ENCODE measurements at regions not wholly inside any gene's neighbourhood (a gene's known extent, or its start where the extent isn't known, plus 50 kb on each side); places are given as distances from the start of the nearest gene placed in this dataset.

DNA sequence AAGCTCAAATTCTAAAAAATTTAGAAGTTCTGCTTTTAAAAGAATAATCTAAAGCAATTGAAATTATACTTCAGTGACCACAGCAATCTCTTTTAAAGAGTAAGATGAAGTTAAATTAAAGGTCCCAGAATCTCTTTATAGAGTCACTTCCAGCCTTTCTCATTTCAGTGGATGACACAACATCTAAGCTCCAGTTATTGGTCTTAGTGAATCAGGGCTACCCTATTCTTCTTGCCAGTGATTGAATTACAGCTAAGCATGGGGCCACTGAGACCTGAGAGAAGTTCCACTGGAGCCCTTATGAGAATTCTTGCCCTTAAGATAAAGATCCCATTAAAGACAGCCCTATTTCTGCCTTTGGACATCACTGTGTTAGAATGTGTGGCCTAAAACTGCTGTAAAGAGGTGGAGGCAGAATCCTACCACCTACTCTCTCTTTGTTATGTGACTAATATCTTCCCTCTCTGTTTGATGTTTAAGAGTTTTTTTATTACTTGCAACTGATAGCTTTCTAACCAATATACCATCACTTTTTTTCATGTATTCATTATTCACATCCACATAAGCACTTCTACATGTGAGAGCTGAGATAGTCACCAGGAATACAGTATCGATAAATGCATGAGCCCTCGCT lies 128.6 kb downstream of the UNC5CL start:
- no peak overlapping the region for H3K4me3 ChIP-seq
- no peak overlapping the region for H3K27ac ChIP-seq (ENCODE audit: low read depth in 1 of 2, low read length in 1 of 2)
- H3K27me3 ChIP-seq (ENCODE audit: control insufficient read depth in 3 of 3, insufficient read depth in 3 of 3, low read length in 2 of 3) = no peaks in the 10 kb centered on the region
- 94 to 99% methylated on average over 2 of the region's 2 CpGs for WGBS, 2 donors
- DNase-seq (no peak), ATAC-seq (ENCODE audit: insufficient read depth, low FRiP score) (no peak)
- peaks cover 0 to 1% (median 0%) of the 10 kb centered on the region in 4 donors for H3K9me3 ChIP-seq (ENCODE audit: control insufficient read depth in 4 of 4, insufficient read depth in 3 of 4, low read length in 3 of 4)
- TF ChIP-seq, protein P1, sequence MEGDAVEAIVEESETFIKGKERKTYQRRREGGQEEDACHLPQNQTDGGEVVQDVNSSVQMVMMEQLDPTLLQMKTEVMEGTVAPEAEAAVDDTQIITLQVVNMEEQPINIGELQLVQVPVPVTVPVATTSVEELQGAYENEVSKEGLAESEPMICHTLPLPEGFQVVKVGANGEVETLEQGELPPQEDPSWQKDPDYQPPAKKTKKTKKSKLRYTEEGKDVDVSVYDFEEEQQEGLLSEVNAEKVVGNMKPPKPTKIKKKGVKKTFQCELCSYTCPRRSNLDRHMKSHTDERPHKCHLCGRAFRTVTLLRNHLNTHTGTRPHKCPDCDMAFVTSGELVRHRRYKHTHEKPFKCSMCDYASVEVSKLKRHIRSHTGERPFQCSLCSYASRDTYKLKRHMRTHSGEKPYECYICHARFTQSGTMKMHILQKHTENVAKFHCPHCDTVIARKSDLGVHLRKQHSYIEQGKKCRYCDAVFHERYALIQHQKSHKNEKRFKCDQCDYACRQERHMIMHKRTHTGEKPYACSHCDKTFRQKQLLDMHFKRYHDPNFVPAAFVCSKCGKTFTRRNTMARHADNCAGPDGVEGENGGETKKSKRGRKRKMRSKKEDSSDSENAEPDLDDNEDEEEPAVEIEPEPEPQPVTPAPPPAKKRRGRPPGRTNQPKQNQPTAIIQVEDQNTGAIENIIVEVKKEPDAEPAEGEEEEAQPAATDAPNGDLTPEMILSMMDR (IDR thresholded peaks at IDR 0.05; ENCODE audit: control extremely low read depth, extremely low read depth) = no peak
- no peaks in the 10 kb centered on the region for H3K36me3 ChIP-seq (ENCODE audit: control insufficient read depth in 4 of 4, insufficient read depth in 4 of 4, low read length in 4 of 4)
- peaks cover 0 to 8% (median 0%) of the 10 kb centered on the region in 5 donors for H3K4me1 ChIP-seq (ENCODE audit: control insufficient read depth in 5 of 5, insufficient read depth in 5 of 5, low read length in 5 of 5)
- H3K9ac ChIP-seq (ENCODE audit: insufficient read depth in 1 of 2, low read length in 2 of 2) = no peak overlapping the region

DNA sequence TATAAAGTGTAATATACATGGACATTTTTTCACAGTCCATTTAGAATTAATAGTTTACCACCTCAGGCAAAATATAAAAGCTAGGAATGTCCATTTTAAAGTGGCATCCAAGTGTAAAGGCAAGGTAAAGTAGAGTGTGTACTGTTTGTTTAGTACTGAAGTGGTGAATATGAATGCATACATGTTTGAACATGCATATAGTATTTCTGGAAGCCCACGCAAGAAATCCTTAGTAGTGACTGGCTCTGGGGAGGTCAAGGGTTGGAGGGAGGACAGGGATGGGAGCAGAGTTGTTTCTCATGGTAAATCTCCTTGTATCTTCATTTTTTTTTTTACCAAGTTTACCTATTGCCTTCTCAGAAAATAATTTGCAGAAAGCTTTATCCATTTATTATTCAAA lies 129.2 kb downstream of the UNC5CL start:
- H3K9me3 ChIP-seq (ENCODE audit: control insufficient read depth in 4 of 4, insufficient read depth in 3 of 4, low read length in 3 of 4) = peaks cover 0 to 1% (median 0%) of the 10 kb centered on the region in 4 donors
- DNase-seq (no peak), ATAC-seq (ENCODE audit: insufficient read depth, low FRiP score) (no peak)
- no peak overlapping the region for H3K9ac ChIP-seq (ENCODE audit: insufficient read depth in 1 of 2, low read length in 2 of 2)
- H3K4me1 ChIP-seq (ENCODE audit: control insufficient read depth in 5 of 5, insufficient read depth in 5 of 5, low read length in 5 of 5) = peaks cover 0 to 8% (median 0%) of the 10 kb centered on the region in 5 donors
- H3K27me3 ChIP-seq (ENCODE audit: control insufficient read depth in 3 of 3, insufficient read depth in 3 of 3, low read length in 2 of 3) = no peaks in the 10 kb centered on the region
- WGBS, 2 donors = 82 to 100% methylated on average over 1 of the region's 1 CpG
- no peak overlapping the region for H3K27ac ChIP-seq (ENCODE audit: low read depth in 1 of 2, low read length in 1 of 2)
- H3K36me3 ChIP-seq (ENCODE audit: control insufficient read depth in 4 of 4, insufficient read depth in 4 of 4, low read length in 4 of 4) = no peaks in the 10 kb centered on the region
- no peak overlapping the region for H3K4me3 ChIP-seq
- TF ChIP-seq, protein P1 (IDR thresholded peaks at IDR 0.05; ENCODE audit: control extremely low read depth, extremely low read depth) = no peak

DNA sequence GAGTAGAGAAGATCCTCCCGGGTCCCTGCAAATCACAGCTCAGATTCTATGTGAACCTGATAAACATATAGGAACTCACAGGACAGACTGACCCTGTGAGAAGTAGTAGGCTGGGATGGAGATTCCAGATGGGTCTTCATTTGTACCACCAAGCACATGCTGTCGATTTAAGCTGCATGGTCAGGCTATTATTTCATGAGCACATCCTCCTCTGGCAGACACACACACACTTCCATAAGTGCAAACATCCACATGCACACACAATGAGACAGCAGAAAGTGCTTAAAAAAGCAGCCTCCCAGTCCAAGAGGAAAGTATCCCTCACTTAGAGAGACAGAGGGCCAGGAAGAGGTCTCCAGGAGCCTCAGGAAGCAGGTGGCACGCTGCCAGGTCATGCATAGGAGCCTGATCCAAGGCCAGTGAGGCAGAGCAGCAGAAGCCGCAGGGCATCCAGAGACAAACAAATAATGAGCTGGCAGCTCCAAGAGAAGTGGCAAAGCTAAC lies 131.8 kb downstream of the UNC5CL start:
- H3K9ac ChIP-seq (ENCODE audit: insufficient read depth in 1 of 2, low read length in 2 of 2) = no peak overlapping the region
- H3K27me3 ChIP-seq (ENCODE audit: control insufficient read depth in 3 of 3, insufficient read depth in 3 of 3, low read length in 2 of 3) = no peaks in the 10 kb centered on the region
- peaks cover 0 to 1% (median 0%) of the 10 kb centered on the region in 4 donors for H3K9me3 ChIP-seq (ENCODE audit: control insufficient read depth in 4 of 4, insufficient read depth in 3 of 4, low read length in 3 of 4)
- ATAC-seq (ENCODE audit: insufficient read depth, low FRiP score) (no peak), DNase-seq (no peak)
- no peak overlapping the region for H3K4me3 ChIP-seq
- TF ChIP-seq, protein P1 (IDR thresholded peaks at IDR 0.05; ENCODE audit: control extremely low read depth, extremely low read depth) = no peak
- WGBS, 2 donors = 62 to 70% methylated on average over 4 of the region's 4 CpGs
- H3K36me3 ChIP-seq (ENCODE audit: control insufficient read depth in 4 of 4, insufficient read depth in 4 of 4, low read length in 4 of 4) = no peaks in the 10 kb centered on the region
- peak overlapping the region in 1 of 2 donors; percentile 78 for H3K27ac ChIP-seq (ENCODE audit: low read depth in 1 of 2, low read length in 1 of 2)
- H3K4me1 ChIP-seq (ENCODE audit: control insufficient read depth in 5 of 5, insufficient read depth in 5 of 5, low read length in 5 of 5) = peaks cover 0 to 8% (median 0%) of the 10 kb centered on the region in 5 donors
